KMS-11 (cell line): ENCODE measurements at regions not wholly inside any gene's neighbourhood (a gene's known extent, or its start where the extent isn't known, plus 50 kb on each side); places are given as distances from the start of the nearest gene placed in this dataset.

ENCODE experiments used
- H2AFZ ChIP-seq: fragments of 200-600 bp; sonication (generic); 2 replicates; pipeline ENCODE4 v1.6.1; 2016; ENCODE audit warnings: antibody characterized with exemption, mixed run types, low read depth
- H3K27ac ChIP-seq: fragments of 200-600 bp; sonication (generic); 2 replicates; pipeline ENCODE4 v1.6.1; 2016; ENCODE audit warnings: mild to moderate bottlenecking, mixed run types
- H3K27me3 ChIP-seq: fragments of 200-600 bp; sonication (generic); 2 replicates; pipeline ENCODE4 v1.6.1; 2017; ENCODE audit warnings: mild to moderate bottlenecking, low read depth, mixed run types, moderate library complexity; ENCODE audit not compliant: insufficient read depth
- H3K36me3 ChIP-seq: fragments of 200-600 bp; sonication (generic); 2 replicates; pipeline ENCODE4 v1.6.1; 2017; ENCODE audit warnings: mild to moderate bottlenecking, mixed run types; ENCODE audit not compliant: insufficient read depth
- H3K4me1 ChIP-seq: fragments of 200-600 bp; sonication (generic); 2 replicates; pipeline ENCODE4 v1.6.1; 2016; ENCODE audit warnings: mild to moderate bottlenecking, low read depth, mixed run types; ENCODE audit not compliant: poor library complexity, severe bottlenecking
- H3K4me2 ChIP-seq: fragments of 200-600 bp; sonication (generic); 2 replicates; pipeline ENCODE4 v1.7.0; 2016; ENCODE audit warnings: mild to moderate bottlenecking, mixed run types
- H3K4me3 ChIP-seq: fragments of 200-600 bp; sonication (generic); IDR thresholded peaks from 2 replicates; pipeline ENCODE4 v1.6.1; 2017; ENCODE audit warnings: low read depth, low read length, mixed read lengths; ENCODE audit not compliant: insufficient read depth
- H3K79me2 ChIP-seq: fragments of 200-600 bp; sonication (generic); 2 replicates; pipeline ENCODE4 v1.6.1; 2016; ENCODE audit warnings: low read depth, mixed run types; ENCODE audit not compliant: insufficient read depth
- H3K9ac ChIP-seq: fragments of 200-600 bp; sonication (generic); 2 replicates; pipeline ENCODE4 v1.6.1; 2016; ENCODE audit warnings: mild to moderate bottlenecking, mixed run types
- H4K20me1 ChIP-seq: fragments of 200-600 bp; sonication (generic); 2 replicates; pipeline ENCODE4 v1.6.1; 2016; ENCODE audit warnings: mild to moderate bottlenecking, mixed run types; ENCODE audit not compliant: insufficient read depth
- CTCF ChIP-seq: fragments of 200-600 bp; sonication (generic); conservative IDR thresholded peaks from 2 replicates; pipeline ENCODE4 v1.6.1; 2017; ENCODE audit warnings: low read depth, mild to moderate bottlenecking, antibody characterized with exemption, low read length, moderate library complexity, mixed read lengths

DNA sequence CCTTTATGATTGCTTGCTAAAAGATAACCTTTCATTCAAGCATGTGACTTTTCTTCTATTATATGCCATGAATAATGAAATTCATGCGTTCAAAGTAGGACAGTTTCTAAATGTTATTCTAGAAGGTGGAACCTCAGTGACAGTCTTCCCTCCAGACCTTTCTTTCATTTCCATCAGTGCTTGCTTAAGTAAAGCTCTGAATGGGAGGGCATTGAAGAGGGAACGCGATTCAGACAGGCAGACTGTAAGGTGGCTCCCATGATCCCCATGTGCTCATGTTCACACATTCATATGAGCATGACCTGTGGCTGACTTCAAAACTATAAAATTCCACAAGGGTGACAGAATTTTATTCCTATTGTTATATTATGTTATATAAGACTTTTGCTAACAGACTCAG is 1367.3 kb upstream of the IGFBP7 start:
- no peak overlapping the region for H3K4me3 ChIP-seq
- H4K20me1 ChIP-seq, result no peaks in the 10 kb centered on the region
- H2AFZ ChIP-seq, result no peak overlapping the region
- no peaks in the 10 kb centered on the region for H3K27me3 ChIP-seq
- no peak overlapping the region for H3K9ac ChIP-seq
- H3K27ac ChIP-seq, result no peak overlapping the region
- TF ChIP-seq CTCF, result no peak
- no peak overlapping the region for H3K4me2 ChIP-seq
- H3K36me3 ChIP-seq, result no peaks in the 10 kb centered on the region
- no peaks in the 10 kb centered on the region for H3K4me1 ChIP-seq
- H3K79me2 ChIP-seq, result no peaks in the 10 kb centered on the region

DNA sequence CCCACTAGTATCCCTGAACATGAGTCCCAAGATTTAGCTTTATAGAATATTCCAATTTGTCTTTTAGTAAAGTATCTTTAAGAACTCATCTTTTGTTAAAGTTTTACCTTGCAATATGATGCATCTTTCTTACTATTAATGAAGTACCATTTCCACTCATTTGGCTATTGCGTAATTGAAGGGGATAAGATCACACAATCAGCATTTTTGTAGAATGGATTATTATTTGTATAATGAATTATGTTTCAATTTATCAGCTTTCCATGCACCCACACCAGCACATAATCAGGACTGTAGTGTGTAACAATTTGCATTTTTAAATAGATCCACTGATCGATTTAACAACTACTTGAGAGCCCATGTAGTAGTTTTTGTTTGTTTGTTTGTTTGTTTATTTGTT is 1364.9 kb upstream of the IGFBP7 start:
- H2AFZ ChIP-seq, result no peak overlapping the region
- no peak overlapping the region for H3K9ac ChIP-seq
- H3K4me1 ChIP-seq, result no peaks in the 10 kb centered on the region
- H3K36me3 ChIP-seq, result no peaks in the 10 kb centered on the region
- H3K27ac ChIP-seq, result no peak overlapping the region
- H3K4me2 ChIP-seq, result no peak overlapping the region
- H3K27me3 ChIP-seq, result no peaks in the 10 kb centered on the region
- no peak for TF ChIP-seq CTCF
- no peak overlapping the region for H3K4me3 ChIP-seq
- H4K20me1 ChIP-seq, result no peaks in the 10 kb centered on the region
- no peaks in the 10 kb centered on the region for H3K79me2 ChIP-seq

DNA sequence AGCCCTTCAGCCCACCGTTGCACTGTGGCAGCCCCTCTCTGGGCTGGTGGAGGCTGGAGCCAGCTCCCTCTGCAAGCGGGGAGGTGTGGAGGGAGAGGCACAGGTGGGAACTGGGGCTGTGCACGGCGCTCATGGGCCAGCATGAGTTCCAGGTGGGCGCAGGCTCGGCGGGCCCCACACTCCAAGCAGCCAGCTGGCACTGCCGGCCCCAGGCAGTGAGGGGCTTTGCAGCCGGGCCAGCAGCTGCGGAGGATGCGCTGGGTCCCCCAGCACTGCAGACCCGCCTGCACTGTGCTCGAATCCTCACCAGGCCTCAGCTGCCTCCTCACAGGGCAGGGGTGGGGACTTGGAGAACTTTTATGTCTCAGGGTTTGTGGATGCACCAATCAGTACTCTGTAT is 1354.8 kb upstream of the IGFBP7 start:
- Histone ChIP-seq H3K36me3 (no peaks in the 10 kb centered on the region), H4K20me1 (no peaks in the 10 kb centered on the region), H2AFZ (no peak overlapping the region), H3K27me3 (no peaks in the 10 kb centered on the region), H3K4me2 (no peak overlapping the region), H3K4me1 (no peaks in the 10 kb centered on the region), H3K27ac (no peak overlapping the region), H3K79me2 (no peaks in the 10 kb centered on the region), H3K9ac (no peak overlapping the region), H3K4me3 (no peak overlapping the region)
- TF ChIP-seq CTCF, result no peak

DNA sequence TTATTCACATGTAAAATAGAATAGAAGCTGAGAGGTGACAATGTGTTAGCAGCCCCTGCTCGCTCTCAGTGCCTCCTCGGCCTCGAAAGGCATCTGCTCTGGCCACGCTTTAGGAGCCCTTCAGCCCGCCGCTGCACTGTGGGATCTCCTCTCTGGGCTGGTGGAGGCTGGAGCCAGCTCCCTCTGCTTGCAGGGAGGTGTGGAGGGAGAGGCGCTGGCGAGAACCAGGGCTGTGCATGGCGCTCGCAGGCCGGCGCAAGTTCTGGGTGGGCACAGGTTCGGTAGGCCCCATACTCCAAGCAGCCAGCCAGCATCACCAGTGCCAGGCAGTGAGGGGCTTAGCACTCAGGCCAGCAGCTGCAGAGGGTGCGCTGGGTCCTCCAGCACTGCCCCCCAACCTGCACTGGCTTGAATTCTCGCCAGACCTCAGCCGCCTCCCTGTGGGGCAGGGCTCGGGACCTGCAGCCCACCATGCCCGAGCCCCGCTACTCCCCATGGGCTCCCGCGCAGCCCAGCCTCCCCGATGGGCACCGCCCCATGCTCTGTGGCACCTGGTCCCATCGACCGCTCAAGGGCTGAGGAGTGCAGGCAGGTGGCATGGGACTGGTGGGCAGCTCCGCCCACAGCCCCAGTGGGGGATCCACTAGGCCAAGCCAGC is 1346.7 kb upstream of the IGFBP7 start:
- H3K36me3 ChIP-seq, result no peaks in the 10 kb centered on the region
- H4K20me1 ChIP-seq, result no peaks in the 10 kb centered on the region
- H3K9ac ChIP-seq, result no peak overlapping the region
- no peak overlapping the region for H3K4me3 ChIP-seq
- no peak for TF ChIP-seq CTCF
- no peak overlapping the region for H2AFZ ChIP-seq
- H3K27ac ChIP-seq, result no peak overlapping the region
- no peaks in the 10 kb centered on the region for H3K27me3 ChIP-seq
- H3K79me2 ChIP-seq, result no peaks in the 10 kb centered on the region
- no peak overlapping the region for H3K4me2 ChIP-seq
- H3K4me1 ChIP-seq, result no peaks in the 10 kb centered on the region
